GM19023 (cell line): ENCODE measurements at regions not wholly inside any gene's neighbourhood (a gene's known extent, or its start where the extent isn't known, plus 50 kb on each side); places are given as distances from the start of the nearest gene placed in this dataset.

ENCODE experiments used
- ATAC-seq: cut with Tn5 transposase; IDR thresholded peaks from one replicate; pipeline ENCODE4 v1.9.1; 2021; ENCODE audit warnings: mild to moderate bottlenecking, moderate library complexity; ENCODE audit not compliant: unreplicated experiment

DNA sequence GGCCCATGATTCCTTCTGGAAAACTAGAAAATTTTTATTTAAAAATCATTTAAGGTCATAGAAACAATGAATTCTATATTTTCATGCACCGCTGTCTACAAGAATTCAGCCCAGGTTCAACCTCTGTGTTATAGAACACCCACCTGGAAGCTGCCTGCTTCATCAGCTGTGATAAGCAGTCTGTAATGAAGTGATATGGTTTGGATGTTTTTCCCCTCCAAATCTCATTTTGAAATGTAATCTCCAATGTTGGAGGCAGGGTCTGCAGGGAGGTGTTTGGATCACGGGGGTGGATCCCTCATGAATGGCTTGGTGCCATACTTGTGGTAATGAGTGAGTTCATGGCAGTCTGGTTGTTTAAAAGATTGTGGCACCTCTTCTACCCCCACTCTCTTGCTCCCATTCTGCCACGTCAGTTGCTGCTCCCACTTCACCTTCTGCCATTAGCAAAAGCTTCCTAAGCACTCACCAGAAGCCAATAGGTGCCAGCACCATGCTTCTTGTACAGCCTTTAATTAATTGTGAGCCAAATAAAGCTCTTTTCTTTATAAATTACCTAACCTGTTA is 55.6 kb downstream of the MRPL32 start:
- no peak for ATAC-seq

- ATAC-seq: no peak
Observed at GRCh38 chr7:42991024-42991423, 58.8 kb downstream of the MRPL32 start.

GRCh38 chr7:42991913-42992591 is 59.9 kb downstream of the MRPL32 start:
- ATAC-seq: no peak

GRCh38 chr7:42993038-42993437 is 60.9 kb downstream of the MRPL32 start:
- ATAC-seq: no peak

DNA sequence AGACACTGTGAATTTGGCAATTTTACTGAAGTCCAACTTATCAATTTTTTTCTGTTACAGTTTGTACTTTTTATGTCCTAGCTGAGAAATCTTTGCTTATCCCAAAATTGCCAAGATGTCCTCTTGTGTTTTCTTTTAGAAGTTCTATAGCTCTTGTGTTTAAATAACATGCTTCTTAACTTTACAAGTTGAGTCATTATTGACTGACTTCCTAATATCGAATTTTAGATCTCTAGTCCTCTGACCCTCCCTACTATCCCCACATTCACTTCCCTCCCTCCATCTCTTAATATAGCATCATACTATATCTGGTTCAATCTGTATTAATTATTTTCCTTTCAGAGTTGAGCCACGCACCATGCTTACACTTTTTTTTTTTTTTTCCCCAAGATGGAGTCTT is 61.9 kb downstream of the MRPL32 start:
- no peak for ATAC-seq

DNA sequence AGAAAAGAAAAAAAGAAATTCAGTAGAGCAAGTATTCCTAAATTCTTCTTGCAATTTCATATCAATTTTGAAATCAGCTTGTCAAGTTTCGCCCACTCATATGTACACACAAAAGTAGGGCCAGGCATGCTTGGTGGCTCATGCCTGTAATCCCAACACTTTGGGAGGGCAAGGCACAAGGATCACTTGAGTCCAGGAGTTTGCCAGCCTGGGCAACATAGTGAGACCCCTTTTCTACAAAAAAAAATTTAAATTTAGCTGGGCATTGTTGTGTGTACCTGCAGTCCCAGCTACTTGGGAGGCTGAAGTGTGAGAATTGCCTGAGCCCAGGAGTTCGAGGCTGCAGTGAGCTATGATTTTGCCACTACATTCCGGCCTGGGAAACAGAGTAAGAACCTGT is 65.4 kb downstream of the MRPL32 start:
- ATAC-seq: no peak

- ATAC-seq: no peak
Observed at GRCh38 chr7:43004082-43004481, 71.9 kb downstream of the MRPL32 start.

DNA sequence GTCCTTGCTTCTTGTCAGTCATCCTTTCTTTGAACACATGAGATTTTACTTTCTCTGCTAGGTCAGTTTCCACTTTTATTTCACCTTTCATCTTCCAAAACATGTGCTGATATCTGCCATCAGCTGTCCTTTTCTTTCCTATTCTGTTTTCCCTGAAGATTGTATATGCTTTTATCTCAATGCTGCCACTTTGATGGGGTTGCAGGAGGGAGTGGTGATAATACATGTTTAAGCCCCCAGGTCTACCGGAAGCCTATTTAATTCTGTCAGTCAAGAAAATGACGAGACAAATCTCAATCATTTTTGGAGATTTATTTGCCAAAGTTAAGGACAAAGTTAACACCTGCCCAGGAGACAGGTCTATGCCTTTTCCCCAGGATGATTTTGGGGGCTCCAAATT is 73.8 kb downstream of the MRPL32 start:
- ATAC-seq: no peak

DNA sequence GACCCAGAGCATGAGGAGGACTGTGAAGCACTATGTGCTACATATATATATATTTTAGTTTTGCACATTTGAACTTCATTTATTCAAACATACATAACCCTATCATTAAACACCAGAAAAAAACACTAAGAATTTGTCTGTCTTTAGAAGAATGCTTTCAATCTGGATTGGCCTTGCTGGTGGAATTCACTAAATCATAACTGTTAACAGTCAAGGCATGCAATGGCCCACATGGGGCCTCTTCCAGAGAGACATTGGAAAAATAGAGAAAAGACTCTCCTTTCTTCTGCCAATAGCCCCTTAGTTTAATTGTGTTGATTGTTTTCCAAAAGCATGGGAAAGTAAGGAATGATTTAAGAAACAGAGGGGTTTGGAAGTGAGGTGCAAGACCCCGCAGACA is 77.9 kb downstream of the MRPL32 start:
- ATAC-seq: no peak

DNA sequence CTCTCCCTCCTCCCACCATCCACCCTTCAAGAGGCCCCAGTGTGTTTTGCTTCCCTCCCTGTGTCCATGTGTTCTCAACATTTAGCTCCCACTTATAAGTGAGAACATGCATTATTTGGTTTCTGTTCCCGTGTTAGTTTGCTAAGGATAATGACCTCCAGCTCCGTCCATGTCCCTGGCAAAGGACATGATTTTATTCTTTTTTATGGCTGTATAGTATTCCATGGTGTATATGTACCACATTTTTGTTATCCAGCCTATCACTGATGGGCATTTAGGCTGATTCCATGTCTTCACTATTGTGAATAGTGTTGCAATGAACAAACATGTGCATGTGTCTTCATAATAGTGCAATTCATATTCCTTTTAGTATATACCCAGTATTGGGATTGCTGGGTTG is 79.7 kb downstream of the MRPL32 start:
- no peak for ATAC-seq

DNA sequence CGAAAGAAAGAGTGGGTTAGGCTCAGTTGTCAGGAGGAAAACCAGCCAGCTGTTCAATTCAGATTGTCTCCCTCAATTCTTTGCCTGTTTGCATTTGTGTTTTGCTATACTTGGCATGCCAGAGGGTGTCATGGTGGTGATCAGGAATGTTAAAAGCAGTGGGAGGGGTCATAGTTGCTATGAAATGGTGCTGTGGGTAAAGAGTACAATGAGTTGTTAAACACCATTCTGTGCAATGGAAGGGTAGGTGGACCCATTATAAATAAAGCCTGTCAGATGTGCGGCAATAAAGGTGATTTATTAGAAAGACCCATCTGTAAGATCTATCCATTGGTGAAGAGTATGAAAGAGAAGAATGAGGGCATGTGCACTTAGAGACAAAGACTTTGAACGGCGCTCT is 82.2 kb downstream of the MRPL32 start:
- ATAC-seq: no peak

GRCh38 chr7:43015301-43015700 is 83.1 kb downstream of the MRPL32 start:
- no peak for ATAC-seq

DNA sequence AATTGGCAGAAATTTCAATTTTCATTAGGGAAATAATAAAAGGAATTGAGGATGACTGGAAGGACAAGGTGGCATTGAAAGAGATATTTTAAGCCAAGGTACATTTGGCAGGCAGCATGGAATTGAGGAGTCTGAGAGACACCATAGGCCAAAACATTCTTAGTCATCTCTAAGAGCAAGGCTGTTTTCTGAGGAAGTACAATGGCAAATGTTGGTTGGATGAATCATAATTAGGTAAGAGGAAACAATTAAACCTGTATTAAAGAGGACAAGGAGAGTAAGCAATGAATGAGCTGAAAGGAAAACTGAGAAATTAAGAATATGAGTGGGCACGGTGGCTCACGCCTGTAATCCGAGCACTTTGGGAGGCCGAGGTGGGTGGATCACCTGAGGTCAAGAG is 86.3 kb downstream of the MRPL32 start:
- ATAC-seq: no peak

DNA sequence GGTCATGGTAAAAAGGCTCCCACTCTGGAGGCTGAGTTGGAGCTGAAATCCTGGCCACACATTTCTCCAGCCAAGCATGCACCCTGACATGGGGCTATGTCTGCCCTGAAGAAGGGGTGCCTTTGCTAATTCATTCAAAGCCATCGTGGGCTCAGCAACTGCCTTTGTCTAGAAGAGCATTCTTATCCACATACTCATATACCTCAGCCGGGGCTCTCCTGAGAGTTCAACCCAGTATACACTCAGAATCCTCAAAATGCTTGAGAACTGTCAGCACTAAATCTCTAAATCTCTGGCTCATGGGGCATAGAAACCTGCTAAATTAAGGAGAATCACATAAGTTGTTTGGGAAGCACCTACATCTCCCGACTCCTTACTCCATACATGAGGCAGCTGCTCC is 89.3 kb downstream of the MRPL32 start:
- no peak for ATAC-seq

- ATAC-seq: no peak
Observed at GRCh38 chr7:43022008-43022407, 89.8 kb downstream of the MRPL32 start.

DNA sequence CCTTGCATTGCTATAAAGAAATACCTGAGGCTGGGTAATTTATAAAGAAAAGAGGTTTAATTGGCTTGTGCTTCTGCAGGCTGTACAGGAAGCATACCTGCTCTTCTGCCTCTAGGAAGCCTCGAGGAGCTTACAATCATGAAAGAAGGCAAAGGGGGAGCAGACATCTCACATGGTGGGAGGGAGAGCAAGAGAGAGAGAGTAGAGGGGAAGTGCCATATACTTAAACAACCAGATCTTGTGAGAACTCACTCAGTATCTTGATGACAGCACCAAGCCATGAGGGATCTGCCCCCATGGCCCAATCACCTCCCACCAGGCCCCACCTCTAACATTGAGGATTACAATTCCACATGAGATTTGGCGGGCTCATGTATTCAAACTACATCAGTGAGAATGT is 79.1 kb upstream of the HECW1 start:
- no peak for ATAC-seq

DNA sequence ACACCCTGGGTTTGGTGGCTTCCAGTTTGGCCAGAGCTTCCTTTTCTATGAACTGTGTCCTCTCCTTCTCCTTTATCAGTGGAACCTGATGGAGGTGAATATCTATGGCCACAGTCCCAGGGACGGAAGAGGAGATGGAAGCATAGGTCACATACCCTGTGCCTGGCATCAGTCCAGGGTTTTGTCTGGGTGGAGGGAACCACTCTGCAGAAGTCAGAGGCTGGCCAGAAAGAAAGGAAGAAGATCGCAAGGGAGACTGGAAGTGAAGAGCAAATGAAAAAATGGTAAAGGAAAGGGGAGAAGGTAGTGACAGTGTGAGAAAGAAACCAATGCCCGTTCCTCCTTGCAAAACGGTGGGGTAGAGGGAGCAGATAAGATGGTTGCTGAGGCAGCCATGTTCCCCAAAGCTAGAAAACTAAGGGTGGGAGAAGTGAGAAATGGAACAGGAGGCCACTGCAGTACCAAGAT is 77.9 kb upstream of the HECW1 start:
- ATAC-seq: no peak

DNA sequence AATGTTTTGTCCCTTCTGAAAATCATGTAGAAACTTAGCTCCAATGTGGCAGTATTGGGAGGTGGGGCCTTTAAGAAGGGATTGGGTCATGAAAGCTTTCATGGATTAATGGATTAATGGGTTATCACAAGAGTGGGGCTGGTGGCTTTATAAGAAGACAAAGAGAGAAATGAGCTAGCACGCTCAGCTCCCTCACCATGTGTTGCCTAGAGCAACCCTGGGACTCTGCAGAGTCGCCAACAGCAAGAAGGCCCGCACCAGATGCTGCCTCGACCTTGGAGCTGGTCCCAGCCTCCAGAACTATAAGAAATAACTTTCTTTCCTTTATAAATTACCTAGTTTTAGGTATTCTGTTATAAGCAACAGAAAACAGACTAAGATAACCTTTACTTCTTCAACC is 74.9 kb upstream of the HECW1 start:
- no peak for ATAC-seq

- ATAC-seq: no peak
Observed at GRCh38 chr7:43038254-43038653, 74.2 kb upstream of the HECW1 start.

DNA sequence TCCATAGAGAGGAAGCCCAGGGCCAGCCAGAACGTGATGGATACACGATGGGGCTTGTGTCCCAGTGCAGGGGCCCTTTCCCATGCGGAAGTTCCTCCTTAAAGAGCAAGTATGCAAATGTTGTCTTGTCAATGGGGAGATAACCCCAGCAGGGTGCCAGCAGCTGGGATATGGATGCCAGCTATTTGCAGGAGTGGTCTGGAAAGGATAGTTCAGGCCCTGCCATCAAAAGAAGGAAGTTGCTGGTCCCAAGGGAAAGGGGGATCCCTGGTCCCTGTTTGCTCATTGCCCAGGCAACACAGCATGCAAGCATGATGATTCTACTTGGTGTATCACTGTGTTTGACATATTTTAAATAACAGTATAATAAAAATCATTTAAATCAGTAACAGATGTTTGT is 73.1 kb upstream of the HECW1 start:
- no peak for ATAC-seq

- no peak for ATAC-seq
Observed at GRCh38 chr7:43040461-43040860, 72.0 kb upstream of the HECW1 start.

- ATAC-seq: no peak
Observed at GRCh38 chr7:43041105-43041504, 71.3 kb upstream of the HECW1 start.

DNA sequence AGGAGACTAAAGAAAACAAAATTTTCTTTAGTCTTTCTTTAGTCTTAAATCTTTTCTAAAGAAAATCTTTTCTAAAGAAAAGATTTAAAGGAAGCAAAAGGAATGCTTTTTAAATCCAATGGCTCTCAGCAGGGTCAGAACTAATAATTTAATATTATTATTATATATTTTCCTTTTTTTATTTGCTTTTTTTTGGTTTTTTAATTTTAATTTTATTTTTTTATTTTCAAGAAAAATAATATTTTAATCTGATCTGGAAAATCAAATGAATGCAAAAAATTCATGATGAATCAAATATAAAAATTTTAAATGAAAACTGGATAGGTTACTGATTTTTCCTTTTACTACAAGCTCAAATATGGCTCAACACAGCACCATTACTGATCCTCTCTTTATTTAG is 70.7 kb upstream of the HECW1 start:
- no peak for ATAC-seq
